ENCODE measurements at regions not wholly inside any gene's neighbourhood (a gene's known extent, or its start where the extent isn't known, plus 50 kb on each side); places are given as distances from the start of the nearest gene placed in this dataset.
A peak's percentile ranks its signal among the peaks of the same experiment; 100 is the strongest.

GRCh38 chr20:63101781-63102720 is 95.3 kb upstream of the BHLHE23 start:
- Histone ChIP-seq H3K4me1 (ENCODE audit: control insufficient read depth in 1 of 2, insufficient read depth in 2 of 2, low read length in 2 of 2) (peaks cover 0 to 15% of the 10 kb centered on the region in 2 donors), H3K27ac (ENCODE audit: low read length) (peak overlapping the region; percentile 23), H3K9me3 (ENCODE audit: control insufficient read depth in 1 of 2, low read length in 2 of 2) (no peaks in the 10 kb centered on the region), H3K4me3 (ENCODE audit: low read depth in 1 of 2, low read length in 2 of 2) (peak overlapping the region; percentile 68 to 91), H3K27me3 (ENCODE audit: low read depth, low read length) (no peaks in the 10 kb centered on the region), H3K36me3 (ENCODE audit: control insufficient read depth in 1 of 2, insufficient read depth in 2 of 2, low read length in 2 of 2) (no peaks in the 10 kb centered on the region)

GRCh38 chr20:63100926-63101699 is 94.3 kb upstream of the BHLHE23 start:
- H3K27ac ChIP-seq (ENCODE audit: low read length), result no peak overlapping the region
- H3K4me1 ChIP-seq (ENCODE audit: control insufficient read depth in 1 of 2, insufficient read depth in 2 of 2, low read length in 2 of 2), result peaks cover 0 to 13% of the 10 kb centered on the region in 2 donors
- peak overlapping the region in 1 of 2 donors; percentile 91 for H3K4me3 ChIP-seq (ENCODE audit: low read depth in 1 of 2, low read length in 2 of 2)
- H3K36me3 ChIP-seq (ENCODE audit: control insufficient read depth in 1 of 2, insufficient read depth in 2 of 2, low read length in 2 of 2), result no peaks in the 10 kb centered on the region
- H3K27me3 ChIP-seq (ENCODE audit: low read depth, low read length), result no peaks in the 10 kb centered on the region
- H3K9me3 ChIP-seq (ENCODE audit: control insufficient read depth in 1 of 2, low read length in 2 of 2), result no peaks in the 10 kb centered on the region

- Histone ChIP-seq H3K36me3 (ENCODE audit: control insufficient read depth in 1 of 2, insufficient read depth in 2 of 2, low read length in 2 of 2) (no peaks in the 10 kb centered on the region), H3K27me3 (ENCODE audit: low read depth, low read length) (no peaks in the 10 kb centered on the region), H3K27ac (ENCODE audit: low read length) (no peak overlapping the region), H3K4me3 (ENCODE audit: low read depth in 1 of 2, low read length in 2 of 2) (no peak overlapping the region), H3K9me3 (ENCODE audit: control insufficient read depth in 1 of 2, low read length in 2 of 2) (no peaks in the 10 kb centered on the region), H3K4me1 (ENCODE audit: control insufficient read depth in 1 of 2, insufficient read depth in 2 of 2, low read length in 2 of 2) (peaks cover 0 to 6% of the 10 kb centered on the region in 2 donors)
Measured at GRCh38 chr20:63100174-63100925, 93.6 kb upstream of the BHLHE23 start.

GRCh38 chr20:63099456-63100173 is 92.9 kb upstream of the BHLHE23 start:
- no peak overlapping the region for H3K27ac ChIP-seq (ENCODE audit: low read length)
- H3K9me3 ChIP-seq (ENCODE audit: control insufficient read depth in 1 of 2, low read length in 2 of 2), result no peaks in the 10 kb centered on the region
- H3K4me3 ChIP-seq (ENCODE audit: low read depth in 1 of 2, low read length in 2 of 2), result no peak overlapping the region
- H3K36me3 ChIP-seq (ENCODE audit: control insufficient read depth in 1 of 2, insufficient read depth in 2 of 2, low read length in 2 of 2), result no peaks in the 10 kb centered on the region
- no peaks in the 10 kb centered on the region for H3K27me3 ChIP-seq (ENCODE audit: low read depth, low read length)
- peaks cover 0 to 5% of the 10 kb centered on the region in 2 donors for H3K4me1 ChIP-seq (ENCODE audit: control insufficient read depth in 1 of 2, insufficient read depth in 2 of 2, low read length in 2 of 2)

GRCh38 chr20:63098195-63098810 is 91.5 kb upstream of the BHLHE23 start:
- no peaks in the 10 kb centered on the region for H3K36me3 ChIP-seq (ENCODE audit: control insufficient read depth in 1 of 2, insufficient read depth in 2 of 2, low read length in 2 of 2)
- peaks cover 0 to 5% of the 10 kb centered on the region in 2 donors for H3K4me1 ChIP-seq (ENCODE audit: control insufficient read depth in 1 of 2, insufficient read depth in 2 of 2, low read length in 2 of 2)
- H3K27me3 ChIP-seq (ENCODE audit: low read depth, low read length), result no peaks in the 10 kb centered on the region
- no peak overlapping the region for H3K4me3 ChIP-seq (ENCODE audit: low read depth in 1 of 2, low read length in 2 of 2)
- no peak overlapping the region for H3K27ac ChIP-seq (ENCODE audit: low read length)
- H3K9me3 ChIP-seq (ENCODE audit: control insufficient read depth in 1 of 2, low read length in 2 of 2), result no peaks in the 10 kb centered on the region

- Histone ChIP-seq H3K4me3 (ENCODE audit: low read depth in 1 of 2, low read length in 2 of 2) (no peak overlapping the region), H3K27me3 (ENCODE audit: low read depth, low read length) (no peaks in the 10 kb centered on the region), H3K36me3 (ENCODE audit: control insufficient read depth in 1 of 2, insufficient read depth in 2 of 2, low read length in 2 of 2) (no peaks in the 10 kb centered on the region), H3K27ac (ENCODE audit: low read length) (no peak overlapping the region), H3K4me1 (ENCODE audit: control insufficient read depth in 1 of 2, insufficient read depth in 2 of 2, low read length in 2 of 2) (no peaks in the 10 kb centered on the region), H3K9me3 (ENCODE audit: control insufficient read depth in 1 of 2, low read length in 2 of 2) (no peaks in the 10 kb centered on the region)
Measured at GRCh38 chr20:63097336-63097831, 90.6 kb upstream of the BHLHE23 start.

- H3K9me3 ChIP-seq (ENCODE audit: control insufficient read depth in 1 of 2, low read length in 2 of 2), result no peaks in the 10 kb centered on the region
- no peaks in the 10 kb centered on the region for H3K4me1 ChIP-seq (ENCODE audit: control insufficient read depth in 1 of 2, insufficient read depth in 2 of 2, low read length in 2 of 2)
- H3K27ac ChIP-seq (ENCODE audit: low read length), result no peak overlapping the region
- no peaks in the 10 kb centered on the region for H3K27me3 ChIP-seq (ENCODE audit: low read depth, low read length)
- H3K36me3 ChIP-seq (ENCODE audit: control insufficient read depth in 1 of 2, insufficient read depth in 2 of 2, low read length in 2 of 2), result no peaks in the 10 kb centered on the region
- H3K4me3 ChIP-seq (ENCODE audit: low read depth in 1 of 2, low read length in 2 of 2), result no peak overlapping the region
Measured at GRCh38 chr20:63096681-63097335, 90.0 kb upstream of the BHLHE23 start.

- no peaks in the 10 kb centered on the region for H3K27me3 ChIP-seq (ENCODE audit: low read depth, low read length)
- H3K4me3 ChIP-seq (ENCODE audit: low read depth in 1 of 2, low read length in 2 of 2), result no peak overlapping the region
- H3K27ac ChIP-seq (ENCODE audit: low read length), result no peak overlapping the region
- H3K4me1 ChIP-seq (ENCODE audit: control insufficient read depth in 1 of 2, insufficient read depth in 2 of 2, low read length in 2 of 2), result no peaks in the 10 kb centered on the region
- H3K9me3 ChIP-seq (ENCODE audit: control insufficient read depth in 1 of 2, low read length in 2 of 2), result no peaks in the 10 kb centered on the region
- H3K36me3 ChIP-seq (ENCODE audit: control insufficient read depth in 1 of 2, insufficient read depth in 2 of 2, low read length in 2 of 2), result no peaks in the 10 kb centered on the region
Measured at GRCh38 chr20:63095718-63096654, 89.2 kb upstream of the BHLHE23 start.

GRCh38 chr20:63094767-63095499 is 88.2 kb upstream of the BHLHE23 start:
- Histone ChIP-seq H3K36me3 (ENCODE audit: control insufficient read depth in 1 of 2, insufficient read depth in 2 of 2, low read length in 2 of 2) (no peaks in the 10 kb centered on the region), H3K9me3 (ENCODE audit: control insufficient read depth in 1 of 2, low read length in 2 of 2) (no peaks in the 10 kb centered on the region), H3K4me1 (ENCODE audit: control insufficient read depth in 1 of 2, insufficient read depth in 2 of 2, low read length in 2 of 2) (no peaks in the 10 kb centered on the region), H3K27me3 (ENCODE audit: low read depth, low read length) (no peaks in the 10 kb centered on the region), H3K4me3 (ENCODE audit: low read depth in 1 of 2, low read length in 2 of 2) (no peak overlapping the region), H3K27ac (ENCODE audit: low read length) (no peak overlapping the region)
